Urothelium cell line (cell line): ENCODE measurements at regions not wholly inside any gene's neighbourhood (a gene's known extent, or its start where the extent isn't known, plus 50 kb on each side); places are given as distances from the start of the nearest gene placed in this dataset.
"Not testable (repeated sequence)": the region's sequence is repeated elsewhere in the genome, so short reads cannot be mapped to it uniquely, and the experiment has no call there.

Source experiments
- DNase-seq: peaks from one replicate; pipeline ENCODE4 v3.0.0; 2011; ENCODE audit warnings: low spot score, mixed read lengths
- FAIRE-seq: peaks from 2 replicates; lab custom pipeline; 2011; peaks lifted over from hg19 to GRCh38; lab: Jason Lieb, UNC

DNA sequence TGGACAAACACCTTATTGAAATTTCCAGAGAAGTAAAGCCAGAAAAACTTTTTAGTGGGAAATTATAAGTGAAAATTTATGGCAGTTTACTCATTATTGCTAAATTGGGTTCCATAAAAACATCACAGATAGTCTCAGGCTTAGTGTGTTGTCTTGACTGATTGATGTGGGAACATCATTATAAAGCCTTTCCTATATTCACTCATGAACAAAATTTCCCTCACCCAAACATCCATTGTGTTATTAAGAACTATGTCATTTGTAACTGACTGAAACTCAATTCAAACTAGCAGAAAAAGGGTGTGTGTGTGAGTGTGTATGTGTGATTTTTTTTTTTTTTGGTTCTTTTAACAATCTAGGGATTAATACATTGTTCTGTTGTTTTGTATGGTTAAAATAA, 143.7 kb upstream of the SEMA6A start:
- FAIRE-seq, result no peak
- DNase-seq, result no peak

GRCh38 chr5:116709082-116709481, 134.5 kb upstream of the SEMA6A start:
- FAIRE-seq (no peak), DNase-seq (no peak)

GRCh38 chr5:116705121-116705519, 130.5 kb upstream of the SEMA6A start:
- FAIRE-seq, DNase-seq: not testable (repeated sequence)

- no peak for DNase-seq
- FAIRE-seq, result no peak
Measured at GRCh38 chr5:116703941-116704340, 129.3 kb upstream of the SEMA6A start.

DNA sequence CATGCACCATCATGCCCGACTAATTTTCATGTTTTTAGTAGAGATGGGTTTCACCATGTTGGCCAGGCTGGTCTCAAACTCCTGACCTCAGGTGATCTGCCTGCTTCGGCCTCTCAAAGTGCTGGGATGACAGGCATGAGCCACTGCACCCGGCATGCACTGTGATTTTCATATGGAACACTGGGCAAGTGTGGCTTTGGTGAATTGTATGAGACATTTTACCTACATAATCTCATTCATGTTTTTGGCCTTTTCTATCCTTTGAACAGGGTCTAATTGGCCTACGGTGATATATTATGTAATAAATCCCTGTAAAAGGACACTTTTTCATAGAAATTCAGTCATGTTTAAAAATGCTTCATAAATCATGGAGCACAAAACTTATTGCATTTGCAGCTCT, 128.7 kb upstream of the SEMA6A start:
- FAIRE-seq (no peak), DNase-seq (no peak)

DNA sequence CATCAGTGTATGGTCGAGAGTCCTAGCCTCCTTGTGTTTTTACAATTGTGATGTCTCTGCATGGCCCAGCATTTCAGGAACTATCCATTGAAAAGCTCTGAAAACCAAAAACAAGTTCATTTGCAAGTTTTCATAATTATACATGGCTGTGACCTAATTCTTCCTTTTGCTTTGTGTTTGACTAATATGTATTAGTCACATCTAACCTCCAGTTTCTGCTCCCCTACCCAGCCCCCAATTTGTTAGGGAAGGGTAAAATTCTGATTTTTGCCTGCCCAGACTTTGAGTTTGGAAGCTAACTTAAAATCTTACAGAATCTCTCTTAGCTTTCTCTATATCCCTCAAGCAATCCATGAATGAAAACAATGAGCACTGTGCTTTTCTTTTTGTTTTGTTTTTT, 128.2 kb upstream of the SEMA6A start:
- no peak for FAIRE-seq
- no peak for DNase-seq

- DNase-seq (no peak), FAIRE-seq (no peak)
Measured at GRCh38 chr5:116699332-116699731, 124.7 kb upstream of the SEMA6A start.

DNA sequence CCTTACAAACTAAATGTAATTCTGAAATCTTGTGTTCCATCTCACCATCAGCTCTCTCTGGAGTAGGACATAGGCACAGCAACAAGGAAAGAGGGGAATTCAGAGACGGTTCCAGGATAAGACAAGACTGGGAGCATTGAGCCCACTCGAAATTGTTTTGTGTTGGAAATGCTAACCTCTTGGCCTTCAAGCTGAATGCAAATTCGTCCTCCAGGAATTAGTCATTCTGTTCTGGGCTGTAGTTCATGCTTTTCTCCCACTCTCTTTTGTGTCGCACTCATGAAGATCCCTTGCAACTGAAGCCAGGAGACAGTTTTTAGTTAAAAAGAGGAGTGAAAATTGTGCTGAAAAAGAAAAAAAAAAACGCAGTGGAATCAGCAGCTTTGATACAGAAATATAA, 121.7 kb upstream of the SEMA6A start:
- DNase-seq (no peak), FAIRE-seq (no peak)

GRCh38 chr5:116695681-116696080, 121.1 kb upstream of the SEMA6A start:
- FAIRE-seq, result no peak
- DNase-seq, result no peak

DNA sequence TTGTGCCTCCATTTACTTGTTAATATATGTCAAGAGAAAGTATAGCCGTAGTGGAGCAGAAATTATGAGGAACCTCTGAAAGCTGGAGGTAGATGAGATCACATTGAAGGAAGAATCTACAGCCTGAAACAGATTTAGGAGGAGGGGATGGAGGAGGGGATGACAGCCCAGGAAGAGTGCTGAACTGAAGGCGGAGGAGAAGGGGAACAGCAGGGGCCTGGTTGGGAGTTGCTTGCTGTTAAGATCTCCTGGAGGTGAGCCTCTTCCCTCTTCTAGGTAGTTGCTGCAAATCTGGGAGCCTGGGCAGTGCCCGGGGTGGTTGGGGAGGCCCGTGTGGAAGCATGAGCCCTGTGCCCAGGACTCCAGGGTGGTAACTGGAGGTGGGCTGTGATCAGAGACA, 111.8 kb upstream of the SEMA6A start:
- DNase-seq, result no peak

GRCh38 chr5:116685931-116686330, 111.3 kb upstream of the SEMA6A start:
- FAIRE-seq, result no peak

More for the DNA sequence above, 111.8 kb upstream of the SEMA6A start:
- FAIRE-seq, result no peak

GRCh38 chr5:116685069-116685468, 110.4 kb upstream of the SEMA6A start:
- FAIRE-seq (no peak), DNase-seq (no peak)

More at GRCh38 chr5:116685931-116686330, 111.3 kb upstream of the SEMA6A start:
- no peak for DNase-seq

GRCh38 chr5:116681334-116682013, 106.9 kb upstream of the SEMA6A start:
- FAIRE-seq (no peak), DNase-seq (no peak)

- FAIRE-seq, result no peak
- DNase-seq, result no peak
Measured at GRCh38 chr5:116675626-116675910, 100.9 kb upstream of the SEMA6A start.

GRCh38 chr5:116674881-116675625, 100.4 kb upstream of the SEMA6A start:
- DNase-seq (no peak), FAIRE-seq (no peak)

DNA sequence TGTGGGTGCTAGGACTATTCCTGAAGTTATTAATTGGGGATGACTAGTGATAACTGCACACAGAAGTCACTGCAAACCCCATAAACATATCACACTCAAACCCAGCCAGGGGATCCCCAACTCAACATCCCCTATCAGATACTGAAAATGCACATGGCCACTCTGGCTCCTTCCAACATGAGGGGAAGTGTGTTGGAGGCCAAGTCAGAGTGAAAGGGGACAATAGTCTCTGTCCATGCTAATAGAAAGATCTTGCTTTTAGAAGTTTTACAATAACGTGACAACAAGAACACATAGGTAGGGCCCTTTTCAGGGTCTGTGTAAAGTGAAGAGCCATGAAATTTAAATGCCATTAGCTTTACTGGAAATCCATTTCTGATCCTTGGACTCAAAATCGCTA, 98.8 kb upstream of the SEMA6A start:
- no peak for DNase-seq
- no peak for FAIRE-seq

DNA sequence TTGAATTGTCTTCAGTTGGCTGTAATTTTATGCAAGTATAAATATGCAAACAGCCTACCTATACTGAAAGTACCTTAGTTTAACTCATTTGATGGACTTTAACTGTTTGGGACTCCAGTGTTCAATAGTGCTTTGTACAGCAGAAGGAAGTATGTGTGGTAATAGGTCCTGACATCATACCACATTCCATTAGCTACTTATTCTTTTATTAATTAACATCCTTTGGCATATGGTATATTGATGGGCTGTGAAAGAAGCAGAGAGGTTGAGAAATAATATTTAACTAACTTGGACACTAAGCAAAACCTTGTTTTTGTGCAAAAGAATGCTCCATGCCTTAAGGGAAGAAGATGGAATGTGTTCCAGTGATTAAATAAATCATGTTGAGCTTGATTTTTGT, 97.6 kb upstream of the SEMA6A start:
- no peak for FAIRE-seq
- no peak for DNase-seq

DNA sequence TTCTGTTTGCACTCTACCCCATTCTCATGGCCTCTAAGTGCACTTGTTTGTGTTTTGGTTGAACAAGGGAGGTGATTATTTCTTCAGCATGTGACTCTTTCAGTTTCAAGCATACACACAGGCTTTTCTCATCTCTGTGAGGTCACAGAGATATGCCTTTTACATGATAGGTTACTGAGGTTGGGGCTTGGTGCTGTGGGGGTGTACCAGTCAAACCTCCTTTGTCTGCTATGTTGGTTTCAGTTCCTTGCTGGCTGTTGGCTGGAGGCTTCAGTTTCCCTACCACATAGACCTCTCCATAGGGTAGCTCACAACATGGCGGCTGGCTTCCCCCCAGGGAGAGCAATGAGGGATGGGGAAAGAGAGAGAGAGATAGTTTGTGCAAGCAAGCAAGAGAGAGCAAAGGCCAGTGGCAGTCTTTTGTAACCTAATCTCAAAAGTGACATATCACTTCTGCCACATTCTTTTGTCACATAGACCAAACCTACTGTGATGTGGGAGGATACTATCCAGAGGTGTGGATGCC, 96.7 kb upstream of the SEMA6A start:
- FAIRE-seq (no peak), DNase-seq (no peak)

GRCh38 chr5:116669261-116670031, 94.8 kb upstream of the SEMA6A start:
- FAIRE-seq (no peak), DNase-seq (no peak)

DNA sequence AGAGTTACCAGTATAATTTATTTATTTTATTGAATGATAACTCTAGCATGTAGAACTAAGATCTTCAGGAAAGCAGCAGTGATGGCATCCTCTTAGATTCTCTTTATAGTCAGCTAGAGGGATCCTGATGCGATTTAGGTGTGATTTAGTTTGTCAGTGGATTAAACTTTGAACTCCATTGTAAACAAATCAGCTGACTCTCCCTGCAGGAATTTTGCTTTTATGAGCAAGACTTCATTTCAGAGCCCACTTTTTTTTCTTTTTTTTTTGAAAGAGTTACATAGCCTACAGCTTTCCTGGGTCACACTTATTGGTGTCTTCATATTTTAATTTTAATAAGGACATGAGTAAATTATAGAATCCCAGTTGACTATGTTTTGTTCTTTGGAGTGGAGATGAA, 93.8 kb upstream of the SEMA6A start:
- FAIRE-seq, result no peak
- no peak for DNase-seq

- no peak for FAIRE-seq
- DNase-seq, result no peak
Measured at GRCh38 chr5:116666901-116667300, 92.3 kb upstream of the SEMA6A start.

DNA sequence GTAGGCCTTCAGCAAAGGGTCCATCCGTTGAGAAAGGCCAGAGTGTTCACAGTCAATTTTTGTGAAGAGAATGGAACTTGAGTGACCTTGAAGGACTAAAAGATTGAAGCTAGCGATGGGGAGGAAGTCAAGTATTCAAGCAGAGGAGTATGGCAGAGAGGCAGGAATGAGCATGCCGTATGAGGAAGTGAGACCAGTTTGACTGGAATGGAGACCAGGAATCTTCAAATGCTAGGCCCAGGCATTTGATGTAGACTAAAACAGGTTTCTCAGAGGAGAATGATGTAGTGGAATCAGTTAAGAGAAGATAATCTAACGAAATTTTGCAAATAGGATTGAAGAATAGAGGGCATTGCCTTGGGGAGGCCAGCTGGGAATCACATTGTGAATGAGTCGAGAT, 90.4 kb upstream of the SEMA6A start:
- DNase-seq (no peak), FAIRE-seq (no peak)
